RWPE2 (cell line): ENCODE measurements at regions not wholly inside any gene's neighbourhood (a gene's known extent, or its start where the extent isn't known, plus 50 kb on each side); places are given as distances from the start of the nearest gene placed in this dataset.

Source experiments
- ATAC-seq: fragments of 200-7000 bp; cut with Tn5 transposase; 3 replicates; pipeline ENCODE4 v1.9.1; 2021; ENCODE audit warnings: low read depth
- DNase-seq: peaks from one replicate; pipeline ENCODE4 v3.0.0-alpha.2; 2020; ENCODE audit warnings: low spot score
- H3K27ac ChIP-seq: fragments of 450-650 bp; 2 replicates; pipeline ENCODE4 v1.5.1; 2017; ENCODE audit warnings: mild to moderate bottlenecking; ENCODE audit not compliant: poor library complexity, severe bottlenecking
- H3K27me3 ChIP-seq: fragments of 250-450 bp; sonication (Bioruptor Pico); 2 replicates; pipeline ENCODE4 v1.5.1; 2021; ENCODE audit warnings: mild to moderate bottlenecking, moderate library complexity; ENCODE audit not compliant: insufficient read depth, poor library complexity, severe bottlenecking
- H3K36me3 ChIP-seq: fragments of 250-450 bp; sonication (Bioruptor Pico); 2 replicates; pipeline ENCODE4 v1.5.1; 2020; ENCODE audit warnings: low read depth, mild to moderate bottlenecking, moderate library complexity
- H3K4me1 ChIP-seq: fragments of 250-450 bp; sonication (Bioruptor Pico); 2 replicates; pipeline ENCODE4 v1.5.1; 2021; ENCODE audit warnings: mild to moderate bottlenecking, moderate library complexity; ENCODE audit not compliant: insufficient read depth, poor library complexity, severe bottlenecking
- H3K4me3 ChIP-seq: fragments of 250-450 bp; sonication (Bioruptor Pico); 2 replicates; pipeline ENCODE4 v1.5.1; 2021; ENCODE audit warnings: mild to moderate bottlenecking, moderate library complexity; ENCODE audit not compliant: severe bottlenecking
- H3K9me3 ChIP-seq: fragments of 250-450 bp; sonication (Bioruptor Pico); 2 replicates; pipeline ENCODE4 v1.5.1; 2021; ENCODE audit warnings: mild to moderate bottlenecking, moderate library complexity; ENCODE audit not compliant: severe bottlenecking
- CTCF ChIP-seq: fragments of 450-650 bp; IDR thresholded peaks from one replicate; pipeline ENCODE4 v1.5.1; 2017; ENCODE audit warnings: mild to moderate bottlenecking, moderate library complexity; ENCODE audit not compliant: poor library complexity, severe bottlenecking

GRCh38 chr11:71364806-71365205, 83.4 kb downstream of the DHCR7 start:
- Histone ChIP-seq H3K27me3 (no peaks in the 10 kb centered on the region), H3K4me3 (no peak overlapping the region), H3K9me3 (no peaks in the 10 kb centered on the region), H3K36me3 (no peaks in the 10 kb centered on the region), H3K4me1 (no peaks in the 10 kb centered on the region), H3K27ac (no peak overlapping the region)
- TF ChIP-seq CTCF: no peak
- no peak for DNase-seq
- no peak for ATAC-seq

DNA sequence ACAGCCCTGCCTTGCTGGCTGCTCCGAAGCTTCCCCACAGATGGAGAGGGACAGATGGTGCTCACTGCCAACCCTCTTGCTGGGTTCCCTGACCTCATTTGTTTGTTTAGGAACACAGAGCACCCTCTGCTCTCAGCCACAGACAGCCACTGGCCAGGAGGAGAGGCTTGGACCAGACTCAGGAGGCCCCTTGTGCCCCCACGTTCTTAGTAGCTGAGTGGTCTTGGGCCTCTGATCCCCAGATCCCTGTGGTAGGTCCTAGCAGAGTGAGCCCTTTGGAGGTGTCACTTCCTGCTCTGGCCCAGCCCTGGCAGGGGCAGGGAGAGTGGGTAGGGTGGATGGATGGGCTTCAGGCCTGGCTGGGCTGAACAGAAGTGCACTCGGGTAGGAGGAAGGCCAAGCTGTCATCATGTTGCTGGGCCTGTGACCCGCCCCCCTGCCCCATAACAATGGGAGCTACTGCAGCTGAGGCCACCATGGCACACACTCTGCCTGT, 84.0 kb downstream of the DHCR7 start:
- Histone ChIP-seq H3K9me3 (no peaks in the 10 kb centered on the region), H3K4me1 (no peaks in the 10 kb centered on the region), H3K27ac (no peak overlapping the region), H3K36me3 (no peaks in the 10 kb centered on the region), H3K4me3 (no peak overlapping the region), H3K27me3 (no peaks in the 10 kb centered on the region)
- ATAC-seq (no peak), DNase-seq (no peak)
- no peak for TF ChIP-seq CTCF

DNA sequence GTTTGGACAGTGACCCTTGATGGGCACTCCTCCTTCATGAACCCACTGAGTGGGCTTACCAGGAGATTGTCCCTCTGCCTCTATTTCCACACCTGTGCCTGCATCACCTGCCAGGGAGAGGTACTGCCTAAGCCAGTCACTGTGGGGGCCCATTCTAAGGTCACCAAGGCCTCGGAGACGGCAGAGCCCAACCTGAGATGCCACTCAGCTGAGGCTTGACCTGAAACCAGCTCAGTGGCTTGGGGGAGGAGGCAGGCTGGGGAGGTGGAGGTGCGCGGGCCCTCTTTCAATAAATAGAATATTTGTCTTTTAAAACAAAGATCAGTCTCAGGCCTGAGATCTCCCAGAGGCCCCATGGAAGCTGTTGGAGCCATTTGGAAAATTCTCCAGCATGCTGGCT, 84.5 kb downstream of the DHCR7 start:
- Histone ChIP-seq H3K36me3 (no peaks in the 10 kb centered on the region), H3K27me3 (no peaks in the 10 kb centered on the region), H3K4me1 (no peaks in the 10 kb centered on the region), H3K27ac (no peak overlapping the region), H3K4me3 (no peak overlapping the region), H3K9me3 (no peaks in the 10 kb centered on the region)
- DNase-seq (no peak), ATAC-seq (no peak)
- TF ChIP-seq CTCF: no peak

DNA sequence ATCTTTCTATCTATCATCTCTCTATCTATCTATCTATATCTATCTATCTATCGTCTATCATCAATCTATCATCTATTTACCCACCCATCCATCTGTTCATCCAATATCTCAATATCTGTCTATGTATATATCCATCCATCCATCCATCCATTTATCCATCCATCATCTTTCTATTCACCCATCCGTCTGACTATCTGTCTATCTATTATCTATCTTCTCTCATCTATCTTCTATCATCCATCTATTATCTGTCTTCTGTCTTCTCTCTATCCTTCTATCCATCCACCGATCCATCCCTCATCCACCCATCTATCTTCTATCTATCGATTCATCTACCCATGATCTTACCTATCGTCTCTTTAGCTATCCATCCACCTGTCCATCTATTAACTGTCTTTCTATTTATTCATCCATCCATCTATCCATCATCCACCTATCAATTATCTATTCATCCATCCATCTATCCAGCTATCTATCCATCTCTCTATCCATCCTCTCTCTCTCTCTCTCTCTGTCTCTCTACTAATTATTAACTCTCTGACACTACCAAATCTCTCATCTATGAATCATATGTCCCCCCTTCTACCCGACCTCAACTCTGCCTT, 89.1 kb downstream of the DHCR7 start:
- DNase-seq (no peak), ATAC-seq (no peak)
- no peaks in the 10 kb centered on the region for H3K27me3 ChIP-seq
- H3K4me1 ChIP-seq: no peaks in the 10 kb centered on the region
- TF ChIP-seq CTCF: no peak
- H3K36me3 ChIP-seq: no peaks in the 10 kb centered on the region
- no peak overlapping the region for H3K4me3 ChIP-seq
- H3K27ac ChIP-seq: no peak overlapping the region
- H3K9me3 ChIP-seq: no peaks in the 10 kb centered on the region

DNA sequence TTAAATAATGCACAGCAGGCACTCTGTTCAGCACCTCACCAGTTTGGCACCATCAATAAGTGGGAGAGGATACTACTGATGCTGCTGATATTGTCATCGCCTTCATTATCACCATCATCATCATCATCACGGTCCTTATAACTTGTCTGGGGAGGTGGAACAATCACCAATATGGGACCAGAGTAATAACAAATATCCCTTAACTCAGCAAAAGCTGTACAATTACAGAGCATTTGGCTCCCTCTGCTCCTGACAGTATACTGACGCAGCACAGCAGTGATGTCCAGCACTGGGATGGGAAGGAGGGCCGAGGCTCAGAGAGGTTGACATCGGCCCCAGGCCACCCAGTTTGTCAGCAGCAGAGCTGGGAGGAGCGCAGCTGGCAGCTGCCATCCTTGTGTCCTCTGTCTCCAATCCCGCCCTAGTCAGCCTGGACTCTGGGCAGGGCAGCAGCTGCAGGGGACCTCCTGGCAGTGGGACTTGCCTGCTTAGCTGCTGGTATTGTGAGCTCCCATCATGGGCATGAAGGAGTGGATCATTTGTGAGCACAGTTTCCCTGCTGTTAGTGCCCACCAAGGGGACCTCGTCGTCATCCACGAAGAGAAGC, 90.0 kb downstream of the DHCR7 start:
- no peaks in the 10 kb centered on the region for H3K36me3 ChIP-seq
- DNase-seq (no peak), ATAC-seq (no peak)
- no peak for TF ChIP-seq CTCF
- no peak overlapping the region for H3K4me3 ChIP-seq
- no peak overlapping the region for H3K27ac ChIP-seq
- no peaks in the 10 kb centered on the region for H3K27me3 ChIP-seq
- no peaks in the 10 kb centered on the region for H3K9me3 ChIP-seq
- no peaks in the 10 kb centered on the region for H3K4me1 ChIP-seq
